ENCODE measurements at regions not wholly inside any gene's neighbourhood (a gene's known extent, or its start where the extent isn't known, plus 50 kb on each side); places are given as distances from the start of the nearest gene placed in this dataset.

DNA sequence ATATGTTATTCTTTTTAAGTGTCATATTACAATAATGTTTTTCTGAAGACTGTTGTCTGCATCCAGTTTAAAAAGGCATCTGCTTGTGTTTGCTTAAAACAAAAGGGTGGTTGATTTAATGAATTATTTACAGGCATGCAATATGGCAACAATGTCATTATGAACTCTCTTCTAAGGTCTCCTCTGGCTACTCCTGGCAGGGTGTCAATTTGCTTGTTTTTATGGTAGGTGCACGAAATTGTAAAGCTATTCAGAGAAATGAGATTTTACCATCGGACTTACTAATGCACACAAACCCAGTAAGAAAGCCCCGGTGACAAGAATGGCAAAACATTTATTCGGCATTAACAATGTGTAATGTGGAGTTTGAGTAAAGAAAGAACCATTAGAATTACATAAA, 539.8 kb upstream of the ZNF608 start:
- no peak for DNase-seq (ENCODE audit: low read depth, low spot score)

DNA sequence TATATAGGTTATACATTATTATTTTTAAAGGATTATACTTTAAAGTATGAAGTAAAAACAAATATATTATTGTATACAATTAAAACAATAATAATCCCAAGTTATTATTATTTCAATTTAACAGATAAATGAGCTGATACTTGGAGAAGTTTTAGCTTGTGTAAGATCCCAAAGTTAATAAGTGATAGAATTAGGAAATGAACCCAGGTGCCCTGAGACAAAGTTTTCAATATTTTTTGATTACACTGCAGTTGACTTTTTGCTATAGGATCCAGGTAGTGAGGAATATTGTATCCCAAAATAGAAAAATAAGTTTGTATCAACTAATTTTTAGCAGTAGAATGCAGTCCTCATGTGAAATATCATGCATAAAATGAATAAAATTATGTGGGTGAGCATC, 543.2 kb upstream of the ZNF608 start:
- no peak overlapping the region for H3K27ac ChIP-seq

More for the DNA sequence above, 539.8 kb upstream of the ZNF608 start:
- H3K27ac ChIP-seq = no peak overlapping the region

GRCh38 chr5:125290935-125291334, 544.5 kb upstream of the ZNF608 start:
- H3K27ac ChIP-seq = no peak overlapping the region
- no peak for DNase-seq (ENCODE audit: low read depth, low spot score)

More for the DNA sequence above, 543.2 kb upstream of the ZNF608 start:
- DNase-seq (ENCODE audit: low read depth, low spot score) = no peak

GRCh38 chr5:125291447-125291846, 545.0 kb upstream of the ZNF608 start:
- DNase-seq (ENCODE audit: low read depth, low spot score) = no peak
- no peak overlapping the region for H3K27ac ChIP-seq

DNA sequence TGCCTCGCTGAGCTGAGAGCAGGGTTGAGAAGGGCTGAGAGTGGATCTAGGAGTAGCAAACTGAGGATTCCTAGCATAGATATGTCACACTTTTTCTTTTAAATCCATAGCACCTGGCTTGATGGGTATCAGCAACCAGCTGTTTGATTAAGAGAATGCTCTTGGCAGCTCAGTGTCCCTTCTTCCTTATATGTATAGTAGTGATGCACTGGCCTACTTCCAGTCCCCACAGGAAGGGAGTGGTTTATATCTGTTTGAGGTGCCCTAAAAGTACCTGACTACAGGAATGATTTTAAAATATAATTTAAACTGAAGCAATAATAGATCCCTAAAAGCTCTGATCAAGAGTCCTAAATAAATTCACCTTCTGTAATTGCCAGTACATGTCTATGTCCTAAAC, 546.8 kb upstream of the ZNF608 start:
- no peak for DNase-seq (ENCODE audit: low read depth, low spot score)
- no peak overlapping the region for H3K27ac ChIP-seq

DNA sequence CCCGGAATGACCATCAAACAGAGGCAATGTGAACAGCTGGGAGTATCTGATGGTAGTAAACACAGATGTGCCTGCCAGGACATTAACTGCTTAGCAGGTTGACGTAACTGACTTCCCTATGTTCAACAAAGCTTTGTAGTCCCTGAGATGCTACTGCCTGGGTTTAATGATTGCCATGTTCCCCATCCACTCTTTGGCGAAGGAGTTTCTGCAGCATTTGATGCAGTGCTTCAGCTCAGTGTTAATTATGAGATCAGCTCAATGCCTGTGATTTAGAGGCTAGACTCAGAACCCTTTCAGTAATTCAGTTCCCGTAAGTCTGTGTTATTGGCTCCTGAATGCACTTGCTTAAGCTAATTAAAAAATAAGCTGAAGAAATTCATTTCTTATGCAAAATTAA, 547.3 kb upstream of the ZNF608 start:
- H3K27ac ChIP-seq = no peak overlapping the region
- no peak for DNase-seq (ENCODE audit: low read depth, low spot score)

DNA sequence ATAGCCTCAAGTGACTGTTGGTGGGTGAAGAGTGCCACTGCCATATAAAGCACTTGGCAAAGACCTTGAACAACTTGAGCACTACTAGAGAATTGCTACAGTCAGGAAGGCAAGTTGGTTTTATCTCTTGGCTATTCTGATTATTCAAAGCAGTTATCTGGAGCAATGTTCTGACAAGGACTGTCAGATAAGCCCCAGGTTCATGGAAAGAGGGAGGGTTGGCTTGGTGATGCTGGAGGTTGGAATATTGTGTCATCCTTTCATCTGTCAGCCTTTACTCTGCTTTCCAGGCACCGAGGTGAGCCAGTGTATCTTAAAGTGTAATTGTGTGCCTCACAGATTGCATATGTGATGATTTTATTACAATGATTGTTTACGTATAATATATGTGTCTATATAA, 548.4 kb upstream of the ZNF608 start:
- no peak for DNase-seq (ENCODE audit: low read depth, low spot score)
- H3K27ac ChIP-seq = no peak overlapping the region

DNA sequence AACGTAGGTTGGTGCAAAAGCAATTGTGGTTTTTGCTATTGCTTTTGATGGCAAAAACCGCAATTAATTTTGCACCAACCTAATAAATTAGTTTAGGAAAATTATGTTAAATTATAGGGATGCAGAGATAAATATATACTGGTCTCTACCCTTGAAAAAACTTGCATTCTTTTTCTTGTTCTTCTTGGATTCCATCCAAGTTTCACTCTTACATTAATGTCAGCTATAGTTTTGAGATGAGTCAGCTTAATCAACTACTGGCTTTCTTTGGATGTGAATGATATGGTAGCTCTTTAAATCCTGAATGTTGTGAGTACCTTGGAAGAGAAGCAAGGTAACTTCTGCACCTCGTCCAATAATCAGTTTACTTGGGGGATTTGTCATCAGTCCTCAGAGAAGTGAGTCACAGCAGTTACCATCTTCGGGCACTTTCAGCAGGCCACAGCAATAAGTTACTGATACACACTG, 549.0 kb upstream of the ZNF608 start:
- no peak overlapping the region for H3K27ac ChIP-seq
- DNase-seq (ENCODE audit: low read depth, low spot score) = peak; percentile 22

- no peak overlapping the region for H3K27ac ChIP-seq
- DNase-seq (ENCODE audit: low read depth, low spot score) = no peak
Observed at GRCh38 chr5:125298258-125298657, 551.8 kb upstream of the ZNF608 start.

DNA sequence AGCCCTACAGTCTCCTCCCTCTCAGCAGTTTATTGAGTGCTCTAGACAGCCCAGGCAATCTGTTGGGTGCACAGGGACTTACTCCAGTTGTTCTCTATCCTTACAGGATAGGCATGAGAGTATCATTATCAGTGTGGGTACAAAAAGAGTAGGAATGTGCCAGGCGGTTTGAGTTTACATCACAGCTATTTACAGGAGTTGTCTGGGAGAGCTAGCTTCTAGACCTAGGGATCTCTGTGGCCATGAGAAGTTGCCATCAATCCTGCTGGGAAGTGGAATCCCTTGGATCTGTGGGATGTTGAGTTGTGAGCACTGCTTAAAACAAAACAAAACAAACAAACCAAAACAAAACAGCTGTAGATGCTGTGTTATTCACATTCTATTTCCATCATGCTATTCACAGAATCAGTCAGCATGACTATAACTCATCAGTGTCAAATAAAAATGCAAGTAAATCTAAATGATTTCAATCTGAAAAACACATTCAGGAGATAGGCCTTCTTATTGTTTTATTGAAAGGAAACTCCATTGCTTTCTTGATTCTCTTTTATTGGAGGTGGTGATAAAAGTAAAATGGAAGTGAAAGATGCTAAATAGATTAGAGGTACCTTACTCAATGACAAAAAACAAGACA, 552.4 kb upstream of the ZNF608 start:
- no peak for DNase-seq (ENCODE audit: low read depth, low spot score)
- no peak overlapping the region for H3K27ac ChIP-seq

GRCh38 chr5:125301711-125302110, 555.3 kb upstream of the ZNF608 start:
- no peak overlapping the region for H3K27ac ChIP-seq
- no peak for DNase-seq (ENCODE audit: low read depth, low spot score)

- H3K27ac ChIP-seq = no peak overlapping the region
- DNase-seq (ENCODE audit: low read depth, low spot score) = peak; percentile 29
Observed at GRCh38 chr5:125302577-125302976, 556.1 kb upstream of the ZNF608 start.

DNA sequence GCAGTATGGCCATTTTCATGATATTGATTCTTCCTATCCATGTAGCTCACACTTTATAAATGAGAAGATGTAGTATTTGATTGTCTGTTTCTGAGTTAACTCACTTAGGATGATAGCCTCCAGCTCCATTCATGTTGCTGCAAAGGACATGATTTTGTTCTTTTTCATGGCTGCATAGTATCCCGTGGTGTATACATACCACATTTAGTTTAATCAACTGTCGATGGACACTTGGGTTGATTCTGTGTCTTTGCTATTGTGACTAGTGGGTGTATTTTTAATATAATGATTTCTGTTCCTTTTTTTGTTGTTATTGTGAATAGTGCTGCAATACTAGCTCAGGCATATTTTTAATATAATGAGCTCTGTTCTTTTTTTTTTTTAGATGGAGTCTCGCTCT, 560.3 kb upstream of the ZNF608 start:
- DNase-seq (ENCODE audit: low read depth, low spot score) = no peak
- no peak overlapping the region for H3K27ac ChIP-seq

GRCh38 chr5:125310749-125311148, 564.3 kb upstream of the ZNF608 start:
- peak; percentile 82 for DNase-seq (ENCODE audit: low read depth, low spot score)

DNA sequence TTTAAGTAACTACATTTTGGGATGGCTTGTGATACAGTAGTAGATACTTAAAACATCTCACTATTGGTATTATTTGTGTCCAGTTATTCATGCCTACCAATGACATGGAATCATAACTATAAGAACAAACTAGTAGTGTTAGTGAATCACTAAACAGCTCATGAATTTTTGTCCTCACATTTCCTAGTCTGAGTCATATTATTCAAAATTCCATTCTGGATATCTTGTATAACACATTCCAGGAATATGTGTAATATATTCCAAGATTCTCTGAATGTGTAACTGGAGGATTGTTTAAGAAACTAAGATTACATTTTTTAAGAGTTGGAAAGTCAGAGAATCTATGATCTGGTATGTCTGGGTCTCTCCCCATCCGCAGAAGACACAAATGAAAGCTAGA, 565.3 kb upstream of the ZNF608 start:
- DNase-seq (ENCODE audit: low read depth, low spot score) = peak; percentile 52
- H3K27ac ChIP-seq = peak overlapping the region; percentile 57

More at GRCh38 chr5:125310749-125311148, 564.3 kb upstream of the ZNF608 start:
- H3K27ac ChIP-seq = peak overlapping the region; percentile 57

GRCh38 chr5:125313555-125313954, 567.1 kb upstream of the ZNF608 start:
- H3K27ac ChIP-seq = no peak overlapping the region
- no peak for DNase-seq (ENCODE audit: low read depth, low spot score)

- no peak for DNase-seq (ENCODE audit: low read depth, low spot score)
- H3K27ac ChIP-seq = no peak overlapping the region
Observed at GRCh38 chr5:125315306-125315705, 568.9 kb upstream of the ZNF608 start.

- H3K27ac ChIP-seq = no peak overlapping the region
- no peak for DNase-seq (ENCODE audit: low read depth, low spot score)
Observed at GRCh38 chr5:125316391-125316790, 570.0 kb upstream of the ZNF608 start.

- no peak overlapping the region for H3K27ac ChIP-seq
- DNase-seq (ENCODE audit: low read depth, low spot score) = no peak
Observed at GRCh38 chr5:125316915-125317535, 570.6 kb upstream of the ZNF608 start.

DNA sequence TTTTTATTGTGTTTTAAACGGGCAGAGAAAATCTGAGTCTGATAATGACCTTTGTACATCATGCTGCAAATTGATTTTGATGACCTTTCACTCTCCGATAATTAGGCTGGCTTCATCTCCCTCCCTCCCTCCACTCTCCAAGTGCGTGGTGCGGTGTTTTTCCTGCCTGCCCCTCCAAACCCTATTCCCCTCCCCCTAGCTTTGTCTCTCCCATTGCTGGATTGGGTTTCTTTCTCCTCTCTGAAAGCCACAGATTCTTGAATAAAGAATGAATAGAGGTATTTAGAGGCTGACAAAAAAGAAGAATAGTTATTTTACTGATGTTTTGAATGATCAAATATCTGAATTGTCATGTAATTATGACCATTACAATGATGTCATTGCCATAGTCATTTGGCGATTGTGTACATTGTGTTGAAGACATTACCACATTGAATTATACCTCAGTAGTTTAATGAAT, 571.1 kb upstream of the ZNF608 start:
- no peak overlapping the region for H3K27ac ChIP-seq
- DNase-seq (ENCODE audit: low read depth, low spot score) = no peak

- no peak for DNase-seq (ENCODE audit: low read depth, low spot score)
- no peak overlapping the region for H3K27ac ChIP-seq
Observed at GRCh38 chr5:125321654-125322053, 575.2 kb upstream of the ZNF608 start.

GRCh38 chr5:125323613-125324012, 577.2 kb upstream of the ZNF608 start:
- no peak for DNase-seq (ENCODE audit: low read depth, low spot score)
- no peak overlapping the region for H3K27ac ChIP-seq
